ENCODE measurements at regions not wholly inside any gene's neighbourhood (a gene's known extent, or its start where the extent isn't known, plus 50 kb on each side); places are given as distances from the start of the nearest gene placed in this dataset.
A peak's percentile ranks its signal among the peaks of the same experiment; 100 is the strongest.
"Not testable (repeated sequence)": the region's sequence is repeated elsewhere in the genome, so short reads cannot be mapped to it uniquely, and the experiment has no call there.

DNA sequence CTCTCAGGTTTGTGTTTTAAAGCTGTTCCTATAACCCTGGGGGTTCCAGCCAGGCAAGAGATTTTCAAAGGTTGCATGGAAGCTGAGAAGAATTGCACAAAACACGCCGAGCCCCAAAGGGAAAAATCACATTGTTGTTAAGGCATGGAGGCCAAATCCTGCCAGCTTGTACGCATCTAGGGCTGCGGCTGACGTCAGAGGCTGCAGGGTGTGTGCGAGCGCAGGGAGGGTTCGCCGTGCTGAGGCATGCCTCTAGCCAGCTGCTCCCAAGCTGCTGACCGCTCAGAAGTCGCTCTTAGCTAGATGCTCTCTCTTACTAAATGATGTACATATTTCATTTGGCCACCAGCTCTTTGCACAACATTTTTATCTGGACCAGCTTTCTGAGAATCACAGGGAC, 191.8 kb downstream of the LPIN1 start:
- Mint-ChIP-seq H3K9me3 (ENCODE audit: low read depth) (no peaks in the 10 kb centered on the region), H3K27me3 (no peaks in the 10 kb centered on the region), H3K4me1 (ENCODE audit: low read depth) (no peaks in the 10 kb centered on the region), H3K4me3 (no peak overlapping the region), H3K36me3 (no peaks in the 10 kb centered on the region), H3K27ac (no peak overlapping the region)

- H3K4me1 Mint-ChIP-seq (ENCODE audit: low read depth) = peaks cover under 1% of the 10 kb centered on the region
- no peaks in the 10 kb centered on the region for H3K36me3 Mint-ChIP-seq
- no peak overlapping the region for H3K27ac Mint-ChIP-seq
- H3K9me3 Mint-ChIP-seq (ENCODE audit: low read depth) = no peaks in the 10 kb centered on the region
- no peaks in the 10 kb centered on the region for H3K27me3 Mint-ChIP-seq
- no peak overlapping the region for H3K4me3 Mint-ChIP-seq
These were observed 193.1 kb downstream of the LPIN1 start for GRCh38 chr2:11939523-11939922.

DNA sequence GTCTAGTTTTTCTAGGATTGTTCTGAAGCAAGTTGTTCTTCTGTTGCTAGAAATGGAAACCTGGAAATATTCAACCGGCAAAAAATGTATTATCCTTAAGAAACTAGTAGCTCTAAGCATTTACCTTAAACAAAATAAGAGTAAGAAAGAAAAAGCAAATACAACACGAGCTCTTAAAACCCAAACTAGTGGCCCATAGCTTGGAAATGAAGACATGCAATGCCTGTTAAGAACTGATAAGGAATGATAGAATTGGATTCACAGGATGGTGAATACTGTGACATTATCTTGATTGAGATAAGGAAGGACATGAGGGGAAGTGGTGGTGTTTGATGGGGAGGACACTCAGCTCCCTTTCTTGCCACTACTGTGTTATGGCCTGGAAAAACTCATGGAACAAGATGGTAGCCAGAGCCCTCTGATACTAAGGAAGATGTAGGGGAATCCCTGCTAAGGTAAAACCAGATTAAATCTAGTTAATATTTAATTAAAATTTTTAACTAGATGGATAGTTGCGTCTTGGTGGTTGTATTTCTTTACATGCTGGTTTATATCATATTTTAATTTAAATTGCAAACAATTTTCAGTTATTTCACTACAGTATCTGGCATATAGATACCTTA, 193.8 kb downstream of the LPIN1 start:
- H3K27me3 Mint-ChIP-seq = no peaks in the 10 kb centered on the region
- no peaks in the 10 kb centered on the region for H3K36me3 Mint-ChIP-seq
- H3K4me3 Mint-ChIP-seq = no peak overlapping the region
- H3K9me3 Mint-ChIP-seq (ENCODE audit: low read depth) = no peaks in the 10 kb centered on the region
- peaks cover 7% of the 10 kb centered on the region for H3K4me1 Mint-ChIP-seq (ENCODE audit: low read depth)
- no peak overlapping the region for H3K27ac Mint-ChIP-seq

GRCh38 chr2:11940799-11941198, 194.4 kb downstream of the LPIN1 start:
- Mint-ChIP-seq H3K27ac (no peak overlapping the region), H3K4me1 (ENCODE audit: low read depth) (peaks cover 12% of the 10 kb centered on the region), H3K4me3 (no peak overlapping the region), H3K9me3 (ENCODE audit: low read depth) (no peaks in the 10 kb centered on the region), H3K36me3 (no peaks in the 10 kb centered on the region), H3K27me3 (no peaks in the 10 kb centered on the region)

DNA sequence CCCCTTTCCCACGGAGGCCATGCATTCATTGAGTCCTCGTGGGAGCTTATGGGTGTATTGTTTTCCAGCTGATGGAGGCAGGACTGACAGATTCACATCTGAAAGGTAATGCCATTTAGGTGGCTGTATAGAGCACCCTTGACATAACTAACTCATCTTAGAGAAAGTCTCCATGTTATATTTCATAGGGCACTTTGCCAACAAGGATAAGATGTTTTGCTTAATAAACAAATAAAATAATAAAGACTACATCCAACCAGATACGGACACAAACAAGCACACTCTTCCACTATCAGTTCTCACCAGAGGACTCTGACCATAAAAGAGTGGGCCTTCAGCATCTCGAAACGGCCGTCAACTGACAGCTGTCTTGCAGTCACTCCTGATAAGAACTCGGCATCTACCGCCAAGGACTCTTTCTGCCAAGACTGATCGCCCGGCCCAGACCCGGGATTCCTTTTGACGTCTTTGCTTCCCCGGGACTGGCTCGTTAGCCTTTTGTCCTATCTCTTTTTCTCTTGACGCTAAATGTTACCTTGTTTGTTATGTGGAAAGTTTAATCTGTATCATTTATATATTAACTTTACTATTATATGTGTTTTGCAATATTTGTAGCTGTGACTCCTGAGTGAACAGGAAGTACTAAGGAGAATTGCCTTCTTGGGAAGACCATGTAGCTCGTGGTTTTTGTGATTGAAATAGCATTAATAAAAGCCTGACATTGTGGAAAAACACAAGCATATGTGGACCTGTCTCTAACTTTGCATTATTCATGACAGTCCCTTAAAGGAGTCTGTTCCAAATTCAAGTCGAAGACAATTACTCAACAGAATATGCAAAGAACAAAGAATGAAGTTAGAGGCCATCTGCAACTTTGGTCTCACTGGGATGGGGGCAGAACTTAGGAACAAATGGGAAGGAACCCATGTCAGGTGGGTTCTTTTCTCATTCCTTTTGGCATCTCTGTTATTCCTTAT, 195.1 kb downstream of the LPIN1 start:
- Mint-ChIP-seq H3K27me3 (no peaks in the 10 kb centered on the region), H3K36me3 (no peaks in the 10 kb centered on the region), H3K4me3 (no peak overlapping the region), H3K27ac (no peak overlapping the region), H3K9me3 (ENCODE audit: low read depth) (no peaks in the 10 kb centered on the region), H3K4me1 (ENCODE audit: low read depth) (peaks cover 13% of the 10 kb centered on the region)

- Mint-ChIP-seq H3K27ac (no peak overlapping the region), H3K4me3 (no peak overlapping the region)
These were observed 195.7 kb downstream of the LPIN1 start for GRCh38 chr2:11942178-11942569.

DNA sequence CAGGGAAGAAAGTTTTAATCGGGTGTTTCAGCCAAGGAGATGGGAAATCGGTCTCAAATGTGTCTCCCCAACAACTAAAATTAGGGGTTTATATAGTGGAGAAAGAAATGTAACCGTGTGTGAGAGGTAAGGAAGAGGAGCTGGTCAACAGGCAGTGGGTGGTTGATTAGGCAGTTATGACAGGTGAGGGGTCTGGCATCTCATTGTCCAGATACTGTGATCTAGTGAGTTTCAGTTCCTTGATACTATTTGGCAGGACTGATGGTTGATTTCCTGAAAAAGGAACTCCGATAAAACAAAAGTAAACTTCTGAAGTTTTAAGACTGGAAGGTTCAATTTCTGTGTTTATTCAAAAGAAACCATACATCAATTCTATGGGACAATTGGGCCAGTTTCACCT, 197.9 kb downstream of the LPIN1 start:
- Mint-ChIP-seq H3K4me1 (ENCODE audit: low read depth) (peaks cover 13% of the 10 kb centered on the region), H3K9me3 (ENCODE audit: low read depth) (no peaks in the 10 kb centered on the region), H3K27me3 (no peaks in the 10 kb centered on the region), H3K27ac (no peak overlapping the region), H3K4me3 (no peak overlapping the region), H3K36me3 (peaks cover 2% of the 10 kb centered on the region)

More at GRCh38 chr2:11942178-11942569, 195.7 kb downstream of the LPIN1 start:
- no peaks in the 10 kb centered on the region for H3K9me3 Mint-ChIP-seq (ENCODE audit: low read depth)
- H3K27me3 Mint-ChIP-seq = no peaks in the 10 kb centered on the region
- peaks cover 13% of the 10 kb centered on the region for H3K4me1 Mint-ChIP-seq (ENCODE audit: low read depth)
- peaks cover 1% of the 10 kb centered on the region for H3K36me3 Mint-ChIP-seq

DNA sequence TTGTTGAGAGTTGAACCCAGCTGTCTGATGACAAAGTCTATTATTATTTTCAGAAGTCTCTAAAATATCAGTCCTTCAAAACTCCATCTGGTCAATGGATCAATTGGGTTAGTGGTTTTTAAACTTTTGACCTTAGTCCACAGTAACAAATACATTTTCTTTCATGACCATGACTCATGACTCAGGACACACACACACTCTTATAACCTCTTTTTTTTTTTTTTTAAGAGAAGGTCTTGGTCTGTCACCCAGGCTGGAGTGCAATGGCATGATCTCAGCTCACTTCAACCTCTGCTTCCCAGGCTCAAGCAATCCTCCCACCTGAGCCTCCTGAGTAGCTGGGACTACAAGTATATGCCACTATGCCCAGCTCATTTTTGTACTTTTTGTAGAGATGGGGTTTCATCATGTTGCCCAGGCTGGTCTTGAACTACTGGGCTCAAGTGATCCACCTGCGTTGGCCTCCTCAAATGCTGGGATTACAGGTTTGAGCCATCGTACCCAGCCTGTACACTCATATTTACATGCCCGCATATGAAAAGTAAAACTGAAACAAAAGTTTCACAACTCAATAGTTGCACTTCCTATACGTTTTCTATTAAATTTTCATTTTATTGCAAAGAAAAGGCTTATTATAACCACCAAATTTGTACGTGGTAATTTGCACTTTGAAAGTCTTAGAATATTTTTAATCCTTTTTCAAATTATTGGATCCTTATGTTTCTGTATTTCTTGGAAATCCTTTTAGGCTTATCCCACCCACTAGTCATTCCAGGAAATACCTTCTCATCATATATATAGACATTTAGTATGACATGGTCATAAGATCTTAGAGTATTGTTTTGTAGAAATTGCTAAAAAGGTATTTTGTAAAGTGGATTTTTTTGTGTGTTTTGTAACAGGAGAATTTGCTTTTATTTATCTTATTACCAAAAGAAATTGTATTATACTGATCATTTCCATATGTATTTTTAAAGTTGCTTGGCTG, 199.0 kb downstream of the LPIN1 start:
- Mint-ChIP-seq H3K36me3 (peaks cover 2% of the 10 kb centered on the region), H3K27ac (no peak overlapping the region), H3K9me3 (ENCODE audit: low read depth) (no peaks in the 10 kb centered on the region), H3K4me1 (ENCODE audit: low read depth) (peaks cover 13% of the 10 kb centered on the region), H3K27me3 (no peaks in the 10 kb centered on the region), H3K4me3 (peak overlapping the region; percentile 65)

DNA sequence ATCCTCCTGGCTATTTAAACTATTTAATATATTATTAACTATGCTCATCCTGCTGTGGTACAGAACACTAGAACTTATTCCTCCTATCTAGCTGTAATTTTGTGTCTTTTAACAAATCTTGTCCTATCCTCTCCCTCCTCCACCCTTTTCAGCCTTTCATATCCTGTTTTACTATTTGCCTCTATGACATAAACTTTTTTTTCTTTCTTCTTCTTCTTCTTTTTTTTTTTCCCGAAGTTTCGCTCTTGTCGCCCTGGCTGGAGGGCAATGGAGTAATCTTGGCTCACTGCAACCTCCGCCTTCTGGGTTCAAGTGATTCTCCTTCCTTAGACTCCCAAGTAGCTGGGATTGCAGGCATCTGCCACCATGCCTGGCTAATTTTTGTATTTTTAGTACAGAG, 201.5 kb downstream of the LPIN1 start:
- Mint-ChIP-seq H3K36me3 (peaks cover 2% of the 10 kb centered on the region), H3K27me3 (no peaks in the 10 kb centered on the region), H3K9me3 (ENCODE audit: low read depth) (no peaks in the 10 kb centered on the region), H3K4me1 (ENCODE audit: low read depth) (peaks cover 15% of the 10 kb centered on the region), H3K27ac (no peak overlapping the region), H3K4me3 (no peak overlapping the region)

GRCh38 chr2:11949732-11950523, 203.5 kb downstream of the LPIN1 start:
- H3K27ac Mint-ChIP-seq = no peak overlapping the region
- no peak overlapping the region for H3K4me3 Mint-ChIP-seq
- H3K9me3 Mint-ChIP-seq (ENCODE audit: low read depth) = peaks cover 4% of the 10 kb centered on the region
- peaks cover 4% of the 10 kb centered on the region for H3K36me3 Mint-ChIP-seq
- peaks cover 9% of the 10 kb centered on the region for H3K27me3 Mint-ChIP-seq
- H3K4me1 Mint-ChIP-seq (ENCODE audit: low read depth) = peaks cover 16% of the 10 kb centered on the region

DNA sequence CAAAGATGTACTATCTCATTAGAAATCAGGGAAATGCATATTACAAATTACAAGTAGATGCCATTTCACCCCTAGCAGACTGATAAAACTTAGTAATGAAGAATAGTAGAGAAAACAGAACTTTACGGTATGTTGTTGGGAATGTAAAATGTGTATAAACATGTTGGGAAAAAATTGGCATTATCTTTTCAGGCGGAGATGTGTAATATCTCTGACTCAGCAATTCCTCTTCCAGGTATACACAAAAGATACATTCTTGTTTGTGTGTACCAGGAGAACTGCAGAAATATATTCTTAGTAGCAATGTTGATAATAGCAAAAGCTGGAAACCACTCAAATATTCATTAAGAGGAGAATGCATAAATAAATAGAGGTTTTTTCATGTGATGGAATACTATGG, 204.5 kb downstream of the LPIN1 start:
- Mint-ChIP-seq H3K4me3 (no peak overlapping the region), H3K4me1 (ENCODE audit: low read depth) (peaks cover 8% of the 10 kb centered on the region), H3K27ac (no peak overlapping the region), H3K36me3 (peaks cover 4% of the 10 kb centered on the region), H3K9me3 (ENCODE audit: low read depth) (peaks cover 4% of the 10 kb centered on the region), H3K27me3 (peaks cover 9% of the 10 kb centered on the region)

DNA sequence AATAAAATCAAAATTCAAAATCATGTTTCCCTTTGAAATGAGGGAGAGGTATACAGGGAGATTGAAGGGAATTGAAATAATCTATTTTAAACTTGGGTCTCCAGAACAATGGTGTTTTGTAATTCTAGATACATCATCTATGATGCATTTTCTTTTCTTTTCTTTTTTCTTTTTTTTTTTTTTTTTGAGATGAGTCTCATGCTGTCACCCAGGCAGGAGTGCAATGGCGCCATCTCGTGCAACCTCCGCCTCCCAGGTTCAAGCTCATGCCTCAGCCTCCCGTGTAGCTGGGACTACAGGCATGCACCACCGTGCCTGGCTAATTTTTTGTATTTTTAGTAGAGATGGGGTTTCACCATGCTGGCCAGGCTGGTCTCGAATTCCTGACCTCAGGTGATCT, 205.1 kb downstream of the LPIN1 start:
- not testable (repeated sequence) for H3K27ac Mint-ChIP-seq; H3K4me3 Mint-ChIP-seq; H3K4me1 Mint-ChIP-seq (ENCODE audit: low read depth); H3K27me3 Mint-ChIP-seq; H3K36me3 Mint-ChIP-seq; H3K9me3 Mint-ChIP-seq (ENCODE audit: low read depth)

DNA sequence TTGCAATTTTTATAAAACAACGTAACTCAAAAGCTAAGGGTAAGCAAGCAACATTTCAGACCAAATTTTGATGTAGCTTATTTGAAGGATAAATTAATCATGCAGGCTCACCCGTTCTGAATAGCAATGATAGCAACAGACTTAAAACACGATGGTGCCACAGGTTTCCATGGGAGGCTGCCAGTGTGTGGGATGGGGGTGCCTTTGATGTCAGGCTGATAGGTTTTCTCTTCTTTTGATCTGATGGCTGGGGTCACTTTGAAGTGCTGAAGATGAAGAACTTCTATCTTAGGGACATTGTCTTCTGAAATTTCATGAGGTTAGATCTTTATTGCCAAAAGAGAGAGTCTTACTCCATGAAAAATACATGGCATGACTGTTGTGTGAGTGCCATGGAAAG, 206.8 kb downstream of the LPIN1 start:
- Mint-ChIP-seq H3K4me3 (no peak overlapping the region), H3K27ac (no peak overlapping the region), H3K36me3 (peaks cover 2% of the 10 kb centered on the region), H3K4me1 (ENCODE audit: low read depth) (peaks cover 8% of the 10 kb centered on the region), H3K27me3 (peaks cover 9% of the 10 kb centered on the region), H3K9me3 (ENCODE audit: low read depth) (peaks cover 4% of the 10 kb centered on the region)

GRCh38 chr2:11955314-11955713, 208.9 kb downstream of the LPIN1 start:
- H3K27ac Mint-ChIP-seq = no peak overlapping the region
- H3K4me3 Mint-ChIP-seq = no peak overlapping the region
- H3K9me3 Mint-ChIP-seq (ENCODE audit: low read depth) = peaks cover 4% of the 10 kb centered on the region
- H3K36me3 Mint-ChIP-seq = peaks cover 2% of the 10 kb centered on the region
- H3K27me3 Mint-ChIP-seq = peaks cover 9% of the 10 kb centered on the region
- H3K4me1 Mint-ChIP-seq (ENCODE audit: low read depth) = peaks cover 8% of the 10 kb centered on the region

Measured in activated naive CD8-positive, alpha-beta T cell (primary cell).